Smooth muscle cell (in vitro differentiated cells): ENCODE measurements at regions not wholly inside any gene's neighbourhood (a gene's known extent, or its start where the extent isn't known, plus 50 kb on each side); places are given as distances from the start of the nearest gene placed in this dataset.

Experiments
- DNase-seq: peaks from one replicate; lab custom pipeline; 2025; ENCODE audit not compliant: unreplicated experiment; lab: John Stamatoyannopoulos, UW
- H2AFZ ChIP-seq: fragments of 200-600 bp; sonication (generic); 2 replicates; pipeline ENCODE4 v1.6.0; 2016; ENCODE audit warnings: antibody characterized with exemption, low read depth, mild to moderate bottlenecking
- H3F3A ChIP-seq: fragments of 200-600 bp; sonication (generic); 2 replicates; pipeline ENCODE4 v1.6.0; 2017; ENCODE audit warnings: antibody characterized with exemption, low read depth
- H3K27ac ChIP-seq: fragments of 200-600 bp; sonication (generic); 2 replicates; pipeline ENCODE4 v1.5.1; 2016; ENCODE audit warnings: low read depth, mild to moderate bottlenecking
- H3K27me3 ChIP-seq: fragments of 200-600 bp; sonication (generic); 2 replicates; pipeline ENCODE4 v1.6.1; 2016; ENCODE audit warnings: low read depth, mild to moderate bottlenecking
- H3K36me3 ChIP-seq: fragments of 200-600 bp; sonication (generic); 2 replicates; pipeline ENCODE4 v1.5.1; 2016; ENCODE audit warnings: low read depth
- H3K4me1 ChIP-seq: fragments of 200-600 bp; sonication (generic); 2 replicates; pipeline ENCODE4 v1.5.1; 2016; ENCODE audit warnings: low read depth
- H3K4me2 ChIP-seq: fragments of 200-600 bp; sonication (generic); 2 replicates; pipeline ENCODE4 v1.6.0; 2016; ENCODE audit warnings: mild to moderate bottlenecking
- H3K4me3 ChIP-seq: fragments of 200-600 bp; sonication (generic); 2 replicates; pipeline ENCODE4 v1.5.1; 2016; ENCODE audit warnings: mild to moderate bottlenecking
- H3K79me2 ChIP-seq: fragments of 200-600 bp; sonication (generic); 2 replicates; pipeline ENCODE4 v1.6.0; 2016; ENCODE audit warnings: low read depth, mild to moderate bottlenecking
- H3K9ac ChIP-seq: fragments of 200-600 bp; sonication (generic); 2 replicates; pipeline ENCODE4 v1.6.0; 2016; ENCODE audit warnings: low read depth
- H3K9me3 ChIP-seq: fragments of 200-600 bp; sonication (generic); replicated peaks from 2 replicates; pipeline ENCODE4 v1.5.1; 2016; ENCODE audit warnings: low read depth
- H4K20me1 ChIP-seq: fragments of 200-600 bp; sonication (generic); 2 replicates; pipeline ENCODE4 v1.6.0; 2016; ENCODE audit warnings: low read depth
- CTCF ChIP-seq: fragments of 200-600 bp; sonication (generic); IDR thresholded peaks from 2 replicates; pipeline ENCODE4 v1.5.1; 2017; ENCODE audit warnings: borderline replicate concordance, mild to moderate bottlenecking, antibody characterized with exemption; ENCODE audit not compliant: insufficient read depth, poor library complexity, severe bottlenecking
- WGBS: methylation state at CpG from one replicate; pipeline ENCODE4 v1.1.7; 2016; ENCODE audit warnings: low lambda C conversion rate; 5-methylcytosine and 5-hydroxymethylcytosine counted together

- H3K36me3 ChIP-seq, result no peaks in the 10 kb centered on the region
- H3K27ac ChIP-seq, result no peak overlapping the region
- WGBS, result 52% methylated on average over 8 of the region's 8 CpGs
- no peaks in the 10 kb centered on the region for H3K79me2 ChIP-seq
- no peaks in the 10 kb centered on the region for H3K27me3 ChIP-seq
- H2AFZ ChIP-seq, result no peak overlapping the region
- H3K9me3 ChIP-seq, result no peaks in the 10 kb centered on the region
- H3F3A ChIP-seq, result no peaks in the 10 kb centered on the region
- no peaks in the 10 kb centered on the region for H3K4me1 ChIP-seq
- DNase-seq, result no peak
- no peak overlapping the region for H3K4me2 ChIP-seq
- no peaks in the 10 kb centered on the region for H4K20me1 ChIP-seq
- no peak overlapping the region for H3K4me3 ChIP-seq
- TF ChIP-seq CTCF, result no peak
- H3K9ac ChIP-seq, result no peak overlapping the region
Measured at GRCh38 chr1:14345946-14346550, 252.4 kb upstream of the KAZN start.

GRCh38 chr1:14347186-14347585 lies 251.3 kb upstream of the KAZN start:
- Histone ChIP-seq H4K20me1 (no peaks in the 10 kb centered on the region), H3K4me2 (no peak overlapping the region), H3K36me3 (no peaks in the 10 kb centered on the region), H3K27me3 (no peaks in the 10 kb centered on the region), H3K79me2 (no peaks in the 10 kb centered on the region), H3K9me3 (no peaks in the 10 kb centered on the region), H2AFZ (no peak overlapping the region), H3F3A (no peaks in the 10 kb centered on the region), H3K27ac (no peak overlapping the region), H3K9ac (no peak overlapping the region), H3K4me1 (no peaks in the 10 kb centered on the region), H3K4me3 (no peak overlapping the region)
- WGBS, result 82% methylated on average over 6 of the region's 6 CpGs
- no peak for DNase-seq
- no peak for TF ChIP-seq CTCF

GRCh38 chr1:14347776-14348175 lies 250.7 kb upstream of the KAZN start:
- Histone ChIP-seq H3K4me2 (no peak overlapping the region), H3K36me3 (no peaks in the 10 kb centered on the region), H3K27ac (no peak overlapping the region), H3K79me2 (no peaks in the 10 kb centered on the region), H3K4me3 (no peak overlapping the region), H3K9me3 (no peaks in the 10 kb centered on the region), H3K27me3 (no peaks in the 10 kb centered on the region), H3K9ac (no peak overlapping the region), H3K4me1 (no peaks in the 10 kb centered on the region), H2AFZ (no peak overlapping the region), H3F3A (no peaks in the 10 kb centered on the region), H4K20me1 (no peaks in the 10 kb centered on the region)
- no peak for DNase-seq
- WGBS, result 74% methylated on average over 3 of the region's 3 CpGs
- no peak for TF ChIP-seq CTCF

GRCh38 chr1:14350197-14350596 lies 248.3 kb upstream of the KAZN start:
- Histone ChIP-seq H3K27me3 (no peaks in the 10 kb centered on the region), H3F3A (no peaks in the 10 kb centered on the region), H3K4me1 (no peaks in the 10 kb centered on the region), H3K4me3 (no peak overlapping the region), H3K4me2 (no peak overlapping the region), H3K27ac (no peak overlapping the region), H3K36me3 (no peaks in the 10 kb centered on the region), H3K79me2 (no peaks in the 10 kb centered on the region), H4K20me1 (no peaks in the 10 kb centered on the region), H3K9ac (no peak overlapping the region), H2AFZ (no peak overlapping the region), H3K9me3 (no peaks in the 10 kb centered on the region)
- DNase-seq, result no peak
- WGBS, result 81% methylated on average over 2 of the region's 2 CpGs
- TF ChIP-seq CTCF, result no peak
